ENCODE measurements at regions not wholly inside any gene's neighbourhood (a gene's known extent, or its start where the extent isn't known, plus 50 kb on each side); places are given as distances from the start of the nearest gene placed in this dataset.

GRCh38 chr12:111154147-111154834 is 214.6 kb downstream of the PHETA1 start:
- no peaks in the 10 kb centered on the region for H3K36me3 ChIP-seq (ENCODE audit: control insufficient read depth in 4 of 4, insufficient read depth in 4 of 4, low read length in 4 of 4)
- H3K4me1 ChIP-seq (ENCODE audit: control insufficient read depth in 5 of 5, insufficient read depth in 5 of 5, low read length in 5 of 5): peaks cover 0 to 9% (median 0%) of the 10 kb centered on the region in 5 donors
- no peak overlapping the region for H3K4me3 ChIP-seq
- ATAC-seq (ENCODE audit: insufficient read depth, low FRiP score) (no peak), DNase-seq (peak in 2 of 3 donors; percentile 17 to 22)
- 37 to 55% methylated on average over 19 of the region's 19 CpGs for WGBS, 2 donors
- peaks cover 0 to 1% (median 0%) of the 10 kb centered on the region in 4 donors for H3K9me3 ChIP-seq (ENCODE audit: control insufficient read depth in 4 of 4, insufficient read depth in 3 of 4, low read length in 3 of 4)
- TF ChIP-seq, protein P1, sequence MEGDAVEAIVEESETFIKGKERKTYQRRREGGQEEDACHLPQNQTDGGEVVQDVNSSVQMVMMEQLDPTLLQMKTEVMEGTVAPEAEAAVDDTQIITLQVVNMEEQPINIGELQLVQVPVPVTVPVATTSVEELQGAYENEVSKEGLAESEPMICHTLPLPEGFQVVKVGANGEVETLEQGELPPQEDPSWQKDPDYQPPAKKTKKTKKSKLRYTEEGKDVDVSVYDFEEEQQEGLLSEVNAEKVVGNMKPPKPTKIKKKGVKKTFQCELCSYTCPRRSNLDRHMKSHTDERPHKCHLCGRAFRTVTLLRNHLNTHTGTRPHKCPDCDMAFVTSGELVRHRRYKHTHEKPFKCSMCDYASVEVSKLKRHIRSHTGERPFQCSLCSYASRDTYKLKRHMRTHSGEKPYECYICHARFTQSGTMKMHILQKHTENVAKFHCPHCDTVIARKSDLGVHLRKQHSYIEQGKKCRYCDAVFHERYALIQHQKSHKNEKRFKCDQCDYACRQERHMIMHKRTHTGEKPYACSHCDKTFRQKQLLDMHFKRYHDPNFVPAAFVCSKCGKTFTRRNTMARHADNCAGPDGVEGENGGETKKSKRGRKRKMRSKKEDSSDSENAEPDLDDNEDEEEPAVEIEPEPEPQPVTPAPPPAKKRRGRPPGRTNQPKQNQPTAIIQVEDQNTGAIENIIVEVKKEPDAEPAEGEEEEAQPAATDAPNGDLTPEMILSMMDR (IDR thresholded peaks at IDR 0.05; ENCODE audit: control extremely low read depth, extremely low read depth): no peak
- peaks cover 3 to 15% (median 13%) of the 10 kb centered on the region in 3 donors for H3K27me3 ChIP-seq (ENCODE audit: control insufficient read depth in 3 of 3, insufficient read depth in 3 of 3, low read length in 2 of 3)
- no peak overlapping the region for H3K27ac ChIP-seq (ENCODE audit: low read depth in 1 of 2, low read length in 1 of 2)
- H3K9ac ChIP-seq (ENCODE audit: insufficient read depth in 1 of 2, low read length in 2 of 2): no peak overlapping the region

DNA sequence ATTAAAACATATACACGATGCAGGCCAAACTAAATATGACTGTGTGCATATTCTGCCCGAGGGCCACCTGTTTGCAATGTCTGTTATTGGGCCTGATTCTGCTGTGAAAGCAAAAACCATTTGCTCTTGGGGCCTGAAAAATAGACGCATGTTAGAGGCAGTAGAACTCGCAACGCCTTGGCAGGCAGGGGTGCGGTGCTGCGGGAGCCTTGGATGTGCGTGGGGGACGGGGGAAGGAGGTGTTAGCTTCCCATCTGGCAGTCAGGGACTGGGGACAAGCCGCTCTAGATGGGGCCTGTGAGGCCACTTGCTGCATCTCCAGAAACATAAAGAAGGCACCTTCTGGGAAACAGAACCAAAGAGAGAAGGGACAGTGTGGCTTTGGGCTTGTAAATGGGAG is 216.3 kb downstream of the PHETA1 start:
- TF ChIP-seq, protein P1 (IDR thresholded peaks at IDR 0.05; ENCODE audit: control extremely low read depth, extremely low read depth): no peak
- DNase-seq: no peak
- H3K27ac ChIP-seq (ENCODE audit: low read depth in 1 of 2, low read length in 1 of 2): no peak overlapping the region
- ATAC-seq (ENCODE audit: insufficient read depth, low FRiP score): no peak
- H3K36me3 ChIP-seq (ENCODE audit: control insufficient read depth in 4 of 4, insufficient read depth in 4 of 4, low read length in 4 of 4): no peaks in the 10 kb centered on the region
- H3K4me1 ChIP-seq (ENCODE audit: control insufficient read depth in 5 of 5, insufficient read depth in 5 of 5, low read length in 5 of 5): peaks cover 0 to 9% (median 0%) of the 10 kb centered on the region in 5 donors
- H3K9ac ChIP-seq (ENCODE audit: insufficient read depth in 1 of 2, low read length in 2 of 2): no peak overlapping the region
- H3K9me3 ChIP-seq (ENCODE audit: control insufficient read depth in 4 of 4, insufficient read depth in 3 of 4, low read length in 3 of 4): peaks cover 0 to 1% (median 0%) of the 10 kb centered on the region in 4 donors
- WGBS, 2 donors: 89 to 93% methylated on average over 10 of the region's 10 CpGs
- H3K27me3 ChIP-seq (ENCODE audit: control insufficient read depth in 3 of 3, insufficient read depth in 3 of 3, low read length in 2 of 3): peaks cover 3 to 12% (median 11%) of the 10 kb centered on the region in 3 donors
- H3K4me3 ChIP-seq: no peak overlapping the region

GRCh38 chr12:111150921-111151840 is 217.7 kb downstream of the PHETA1 start:
- WGBS, 2 donors: 73 to 76% methylated on average over 20 of the region's 20 CpGs
- peak in 2 of 3 donors; percentile 5 to 55 for DNase-seq
- no peak for ATAC-seq (ENCODE audit: insufficient read depth, low FRiP score)
- no peak overlapping the region for H3K9ac ChIP-seq (ENCODE audit: insufficient read depth in 1 of 2, low read length in 2 of 2)
- peaks cover 0 to 9% (median 0%) of the 10 kb centered on the region in 5 donors for H3K4me1 ChIP-seq (ENCODE audit: control insufficient read depth in 5 of 5, insufficient read depth in 5 of 5, low read length in 5 of 5)
- H3K9me3 ChIP-seq (ENCODE audit: control insufficient read depth in 4 of 4, insufficient read depth in 3 of 4, low read length in 3 of 4): peaks cover 0 to 4% (median 0%) of the 10 kb centered on the region in 4 donors
- TF ChIP-seq, protein P1 (IDR thresholded peaks at IDR 0.05; ENCODE audit: control extremely low read depth, extremely low read depth): no peak
- no peak overlapping the region for H3K27ac ChIP-seq (ENCODE audit: low read depth in 1 of 2, low read length in 1 of 2)
- peak overlapping the region; percentile 7 for H3K4me3 ChIP-seq
- peaks cover 3 to 7% (median 6%) of the 10 kb centered on the region in 3 donors for H3K27me3 ChIP-seq (ENCODE audit: control insufficient read depth in 3 of 3, insufficient read depth in 3 of 3, low read length in 2 of 3)
- H3K36me3 ChIP-seq (ENCODE audit: control insufficient read depth in 4 of 4, insufficient read depth in 4 of 4, low read length in 4 of 4): no peaks in the 10 kb centered on the region

All from lung (tissue), 11 donors.